GM06990 (cell line): ENCODE measurements at regions not wholly inside any gene's neighbourhood (a gene's known extent, or its start where the extent isn't known, plus 50 kb on each side); places are given as distances from the start of the nearest gene placed in this dataset.

Experiments
- DNase-seq: peaks from one replicate; pipeline ENCODE4 v3.0.0-alpha.2; 2011; ENCODE audit not compliant: insufficient read length; ENCODE audit errors: extremely low read depth
- H3K27me3 ChIP-seq: replicated peaks from 2 replicates; pipeline ENCODE4 v1.6.0; 2011; ENCODE audit warnings: low read length; ENCODE audit not compliant: control insufficient read depth, insufficient read depth
- H3K36me3 ChIP-seq: 2 replicates; pipeline ENCODE4 v1.5.1; 2011; ENCODE audit warnings: low read length; ENCODE audit not compliant: control insufficient read depth, insufficient read depth
- H3K4me3 ChIP-seq: replicated peaks from 2 replicates; pipeline ENCODE4 v1.5.1; 2011; ENCODE audit warnings: low read depth, mild to moderate bottlenecking, control low read depth, low read length
- CTCF ChIP-seq: IDR thresholded peaks from 2 replicates; pipeline ENCODE4 v1.5.1; 2011; ENCODE audit warnings: low read length, control low read depth, mild to moderate bottlenecking, inconsistent platforms; ENCODE audit not compliant: insufficient read depth, poor library complexity, severe bottlenecking

GRCh38 chr17:33534087-33534486, 241.0 kb upstream of the ASIC2 start:
- DNase-seq = no peak
- Histone ChIP-seq H3K4me3 (no peak overlapping the region), H3K27me3 (no peaks in the 10 kb centered on the region), H3K36me3 (no peaks in the 10 kb centered on the region)
- TF ChIP-seq CTCF = no peak

- no peak for DNase-seq
- TF ChIP-seq CTCF = no peak
- H3K4me3 ChIP-seq = no peak overlapping the region
- H3K36me3 ChIP-seq = no peaks in the 10 kb centered on the region
- no peaks in the 10 kb centered on the region for H3K27me3 ChIP-seq
These were observed 252.0 kb upstream of the ASIC2 start for GRCh38 chr17:33545124-33545523.

- DNase-seq = no peak
- Histone ChIP-seq H3K36me3 (no peaks in the 10 kb centered on the region), H3K27me3 (no peaks in the 10 kb centered on the region), H3K4me3 (no peak overlapping the region)
- no peak for TF ChIP-seq CTCF
These were observed 257.2 kb upstream of the ASIC2 start for GRCh38 chr17:33550261-33550660.

- no peak overlapping the region for H3K4me3 ChIP-seq
- no peak for TF ChIP-seq CTCF
- H3K36me3 ChIP-seq = no peaks in the 10 kb centered on the region
- no peak for DNase-seq
- no peaks in the 10 kb centered on the region for H3K27me3 ChIP-seq
These were observed 258.0 kb upstream of the ASIC2 start for GRCh38 chr17:33551075-33551474.

- Histone ChIP-seq H3K27me3 (no peaks in the 10 kb centered on the region), H3K36me3 (no peaks in the 10 kb centered on the region), H3K4me3 (no peak overlapping the region)
- no peak for DNase-seq
- no peak for TF ChIP-seq CTCF
These were observed 258.8 kb upstream of the ASIC2 start for GRCh38 chr17:33551911-33552310.

- TF ChIP-seq CTCF = no peak
- H3K36me3 ChIP-seq = no peaks in the 10 kb centered on the region
- no peaks in the 10 kb centered on the region for H3K27me3 ChIP-seq
- no peak overlapping the region for H3K4me3 ChIP-seq
- no peak for DNase-seq
These were observed 267.1 kb upstream of the ASIC2 start for GRCh38 chr17:33560165-33560564.
